ENCODE measurements at regions not wholly inside any gene's neighbourhood (a gene's known extent, or its start where the extent isn't known, plus 50 kb on each side); places are given as distances from the start of the nearest gene placed in this dataset.

DNA sequence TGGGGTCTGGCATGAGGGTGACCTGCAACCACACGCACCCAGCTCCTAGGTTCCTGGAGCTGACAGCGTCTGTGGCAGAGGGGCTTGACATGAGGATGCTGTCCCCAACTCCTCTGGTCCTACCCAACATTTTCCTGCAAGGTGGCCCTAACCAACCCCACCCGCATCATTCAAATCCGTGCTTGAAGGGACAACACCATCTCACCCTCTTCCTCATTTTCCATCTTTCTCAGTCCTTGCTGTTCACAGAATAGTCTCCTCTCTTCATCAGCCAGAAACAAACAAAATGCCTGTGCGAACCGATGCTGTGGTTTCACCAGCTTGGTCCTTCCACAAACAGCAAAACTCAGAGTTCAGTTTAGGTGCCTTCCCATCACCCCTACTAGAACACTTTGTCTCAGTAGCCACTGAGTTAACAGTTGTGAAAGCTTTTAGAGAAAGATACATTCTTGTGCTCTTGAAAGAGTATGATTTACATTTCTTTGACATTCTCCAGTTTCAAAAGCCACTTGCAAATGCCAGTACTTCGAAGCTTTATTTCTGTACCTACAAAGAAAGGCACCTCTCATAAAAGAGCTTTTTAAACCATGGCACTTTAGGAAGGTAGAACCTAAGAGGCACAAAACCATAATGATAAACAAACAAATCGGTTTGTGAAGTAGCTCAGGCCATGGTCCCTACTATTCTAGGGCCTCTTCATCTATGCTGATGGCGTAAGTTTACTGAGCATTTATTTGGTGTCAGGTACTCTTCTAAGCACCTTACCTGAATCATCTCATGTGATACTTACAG is 360.1 kb downstream of the SHQ1 start:
- dilution Hi-C loops (cut with MboI; ENCODE audit: extremely low pct_ligation_motif_present, low sequenced_read_pairs) (no loop called here), intact Hi-C loops (cut with micrococcal nuclease) (loop anchor here (1.0 to 10.0 kb wide), 3 partner anchors 41 to 337 kb away; no protein-coding TSS in a partner anchor)
- Histone ChIP-seq H3K9me1 (replicated peaks; ENCODE audit: control insufficient read depth, extremely low read depth, insufficient read depth, low read length) (no peaks in the 10 kb centered on the region), H3K27me3 (ENCODE audit: control insufficient read depth in 2 of 2, insufficient read depth in 2 of 2, low read length in 2 of 2) (no peaks in the 10 kb centered on the region), H3K9me3 (replicated peaks; ENCODE audit: control insufficient read depth, insufficient read depth, low read length) (no peaks in the 10 kb centered on the region), H3K4me3 (replicated peaks in 1 of 3; ENCODE audit: insufficient read depth in 1 of 3, low read depth in 1 of 3, low read length in 3 of 3) (no peak overlapping the region), H3K27ac (ENCODE audit: insufficient read depth, low read depth, low read length) (no peak overlapping the region), H3K79me2 (ENCODE audit: control insufficient read depth, insufficient read depth, low read length) (no peaks in the 10 kb centered on the region), H3K9ac (replicated peaks; ENCODE audit: extremely low read depth, insufficient read depth, low read length) (no peak overlapping the region), H2AFZ (ENCODE audit: low read depth, low read length) (no peak overlapping the region), H3K4me2 (ENCODE audit: insufficient read depth, low read length) (no peak overlapping the region), H3K36me3 (ENCODE audit: control insufficient read depth in 2 of 2, extremely low read depth in 1 of 2, insufficient read depth in 2 of 2, low read length in 2 of 2) (no peaks in the 10 kb centered on the region), H4K20me1 (replicated peaks; ENCODE audit: control insufficient read depth, extremely low read depth, insufficient read depth, low read length) (no peaks in the 10 kb centered on the region), H3K4me1 (ENCODE audit: control insufficient read depth, extremely low read depth, insufficient read depth, low read length) (peaks cover 9% of the 10 kb centered on the region)
- no peak for TF ChIP-seq FOS (IDR thresholded peaks at IDR 0.05; ENCODE audit: borderline replicate concordance, insufficient read depth, low read length)
- TF ChIP-seq CTCF (IDR thresholded peaks at IDR 0.05; ENCODE audit: extremely low read depth in 1 of 2, insufficient read depth in 1 of 2, low read depth in 1 of 2, low read length in 2 of 2), result no peak
- TF ChIP-seq JUN (IDR thresholded peaks at IDR 0.05; ENCODE audit: borderline replicate concordance, insufficient read depth, insufficient read length, low read depth), result no peak
- no peak for TF ChIP-seq GATA2 (IDR thresholded peaks at IDR 0.05; ENCODE audit: insufficient read depth, insufficient read length, low read depth, low read length)
- TF ChIP-seq MAX (IDR thresholded peaks at IDR 0.05; ENCODE audit: insufficient read depth, insufficient read length), result no peak
- TF ChIP-seq MYC (IDR thresholded peaks at IDR 0.05; ENCODE audit: low read depth, low read length), result no peak
- no peak for FAIRE-seq
- DNase-seq (ENCODE audit: low read depth, low spot score), result no peak
- ChIA-PET CTCF (interaction anchor here (1.1 kb wide), 1 partner anchor 533 kb away, joined by 4 read pairs; no protein-coding TSS in a partner anchor), POLR2A (no interaction called here)
- no TSS peak for BruUV-seq (replicated peaks)

Measured in endothelial cell of umbilical vein (primary cell).